Body of pancreas (tissue), 4 donors: ENCODE measurements at regions not wholly inside any gene's neighbourhood (a gene's known extent, or its start where the extent isn't known, plus 50 kb on each side); places are given as distances from the start of the nearest gene placed in this dataset.

Experiments
- CTCF ChIP-seq, 7 experiments: fragments of 450-650 bp in 4 of 7; fragments of 200-600 bp in 3 of 7; sonication (generic) in 3 of 7; IDR thresholded peaks; one replicate each; pipeline ENCODE4 v1.5.1; 2016 to 2019; ENCODE audit warnings: antibody characterized with exemption in 7 of 7
- POLR2A ChIP-seq, 3 donors: fragments of 450-650 bp; IDR thresholded peaks; one replicate each; pipeline ENCODE4 v1.6.1; 2016; ENCODE audit warnings: antibody characterized with exemption in 3 of 3, mild to moderate bottlenecking in 2 of 3

- no peak for TF ChIP-seq CTCF (IDR thresholded peaks at IDR 0.05)
- no peak for TF ChIP-seq POLR2A (IDR thresholded peaks at IDR 0.05)
These were observed 272.0 kb upstream of the SLC35B3 start for GRCh38 chr6:8707369-8707768.
